Fibroblast of peridontal ligament (primary cell): ENCODE measurements at regions not wholly inside any gene's neighbourhood (a gene's known extent, or its start where the extent isn't known, plus 50 kb on each side); places are given as distances from the start of the nearest gene placed in this dataset.

Experiments used
- DNase-seq: peaks from one replicate; pipeline ENCODE4 v3.0.0-alpha.2; 2010; ENCODE audit errors: extremely low read depth

DNA sequence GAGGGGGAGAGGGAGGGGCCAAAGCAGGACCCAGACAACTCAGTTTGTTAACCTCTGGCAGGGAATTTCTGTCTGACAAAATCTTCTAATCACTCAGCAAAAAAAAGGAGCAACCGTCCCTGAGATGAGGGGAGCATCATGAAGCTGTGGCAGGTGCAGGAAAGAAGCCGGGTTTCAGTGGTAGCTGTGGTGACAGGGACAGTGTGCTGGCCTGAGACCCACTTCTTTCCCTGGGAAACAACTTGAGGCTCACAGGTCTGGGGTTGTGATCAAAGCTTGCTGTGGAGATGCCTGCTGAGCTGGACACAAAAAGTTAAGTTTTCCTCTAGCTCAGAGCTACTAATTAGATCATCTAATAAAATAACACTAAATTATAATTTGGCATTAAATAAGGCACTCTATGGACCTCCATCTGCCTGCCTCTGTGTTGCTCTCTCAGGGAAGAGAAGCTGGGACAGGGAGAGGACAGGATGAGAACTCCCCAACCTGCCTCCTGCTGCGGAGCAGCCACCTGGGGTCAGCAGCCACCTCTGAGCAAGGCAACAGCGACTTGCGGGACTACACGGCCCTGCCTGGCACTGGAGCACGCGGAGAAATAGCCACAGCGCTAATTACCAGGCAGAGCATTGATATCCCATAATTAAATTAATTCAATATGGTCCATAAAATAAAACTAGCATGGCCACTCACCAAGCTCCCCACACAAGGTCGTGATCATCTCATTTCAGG, 104.6 kb upstream of the TEX51 start:
- DNase-seq = no peak

DNA sequence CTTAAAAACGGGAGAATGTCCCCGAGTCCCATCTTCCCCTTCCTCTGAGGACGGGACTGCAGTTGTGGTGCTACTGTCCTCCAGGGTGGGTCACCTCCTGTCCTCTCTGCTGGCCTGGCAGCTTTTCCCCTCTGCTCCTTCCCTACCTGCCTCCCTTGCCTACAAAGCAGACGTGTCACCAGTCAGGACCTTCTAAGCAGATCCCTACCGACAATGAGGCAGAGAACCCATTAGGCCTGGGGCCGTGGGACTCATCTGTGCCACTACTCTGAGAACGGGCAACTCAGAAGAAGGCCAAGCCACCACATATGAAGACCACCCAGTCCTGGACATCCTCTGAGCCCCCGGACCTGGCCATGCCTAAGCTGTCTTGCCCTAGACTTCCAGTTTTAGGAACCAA, 103.0 kb upstream of the TEX51 start:
- DNase-seq = no peak

DNA sequence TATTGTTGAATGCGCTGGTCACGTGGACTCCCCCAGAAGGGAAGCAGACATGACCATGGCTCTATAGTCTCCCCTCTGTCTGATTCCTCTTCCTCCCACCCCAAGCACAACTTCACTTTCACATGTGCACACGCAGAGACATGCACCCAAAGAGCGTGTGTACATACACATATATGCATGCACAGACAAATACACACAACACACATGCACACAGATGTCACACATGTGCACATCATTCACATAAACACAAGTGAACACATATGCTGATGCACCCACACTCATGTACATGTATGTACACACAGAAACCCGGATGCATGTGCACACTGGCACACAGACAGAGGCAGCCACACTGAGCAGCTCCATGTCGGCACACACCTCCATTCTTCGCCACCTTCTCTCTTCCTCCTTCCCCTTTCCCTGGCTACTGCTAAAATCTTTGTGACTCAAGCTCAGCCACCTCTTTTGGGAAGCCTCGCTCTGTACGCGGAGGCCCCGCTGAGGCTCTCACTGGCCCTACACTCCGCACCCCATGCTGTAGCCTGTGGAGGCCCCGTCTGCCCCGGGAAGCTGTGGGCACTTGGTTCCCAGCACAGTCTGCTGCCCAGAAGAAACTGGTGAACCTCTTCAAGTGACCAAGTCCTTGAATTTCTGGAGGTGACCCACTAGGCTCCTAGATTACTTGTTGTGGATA, 101.6 kb upstream of the TEX51 start:
- DNase-seq = no peak

DNA sequence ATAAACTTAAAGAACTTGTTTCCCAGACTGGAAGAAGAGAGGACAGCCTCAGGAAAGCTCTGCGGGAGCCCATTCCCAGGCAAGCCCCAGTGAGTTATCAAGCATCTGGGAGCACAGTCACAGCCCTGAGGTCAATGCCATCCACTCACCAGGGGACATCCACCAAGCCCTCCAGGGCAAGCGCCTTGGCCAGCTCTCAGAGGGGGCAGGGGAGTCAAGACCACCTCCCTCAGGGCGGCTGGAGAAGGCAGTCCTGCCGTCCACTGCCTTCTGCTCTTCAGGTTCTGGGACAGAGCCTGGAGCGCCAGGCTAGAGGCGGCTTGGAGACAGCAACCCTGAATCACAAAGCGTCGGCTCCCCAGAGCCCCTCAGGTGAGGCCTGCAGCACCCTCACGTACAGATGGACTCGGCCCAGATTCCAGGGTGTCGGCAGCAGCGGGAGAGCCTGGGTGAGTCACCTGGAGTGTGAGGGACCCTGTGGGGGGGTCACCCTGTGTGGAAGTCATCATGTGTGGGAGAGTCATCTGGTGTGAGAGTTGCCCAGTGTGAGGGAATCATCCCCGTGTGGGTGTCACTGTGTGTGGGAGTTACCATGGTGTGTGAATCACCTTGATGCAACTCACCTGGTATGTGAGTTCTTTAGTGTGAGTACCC, 100.9 kb upstream of the TEX51 start:
- DNase-seq = no peak

DNA sequence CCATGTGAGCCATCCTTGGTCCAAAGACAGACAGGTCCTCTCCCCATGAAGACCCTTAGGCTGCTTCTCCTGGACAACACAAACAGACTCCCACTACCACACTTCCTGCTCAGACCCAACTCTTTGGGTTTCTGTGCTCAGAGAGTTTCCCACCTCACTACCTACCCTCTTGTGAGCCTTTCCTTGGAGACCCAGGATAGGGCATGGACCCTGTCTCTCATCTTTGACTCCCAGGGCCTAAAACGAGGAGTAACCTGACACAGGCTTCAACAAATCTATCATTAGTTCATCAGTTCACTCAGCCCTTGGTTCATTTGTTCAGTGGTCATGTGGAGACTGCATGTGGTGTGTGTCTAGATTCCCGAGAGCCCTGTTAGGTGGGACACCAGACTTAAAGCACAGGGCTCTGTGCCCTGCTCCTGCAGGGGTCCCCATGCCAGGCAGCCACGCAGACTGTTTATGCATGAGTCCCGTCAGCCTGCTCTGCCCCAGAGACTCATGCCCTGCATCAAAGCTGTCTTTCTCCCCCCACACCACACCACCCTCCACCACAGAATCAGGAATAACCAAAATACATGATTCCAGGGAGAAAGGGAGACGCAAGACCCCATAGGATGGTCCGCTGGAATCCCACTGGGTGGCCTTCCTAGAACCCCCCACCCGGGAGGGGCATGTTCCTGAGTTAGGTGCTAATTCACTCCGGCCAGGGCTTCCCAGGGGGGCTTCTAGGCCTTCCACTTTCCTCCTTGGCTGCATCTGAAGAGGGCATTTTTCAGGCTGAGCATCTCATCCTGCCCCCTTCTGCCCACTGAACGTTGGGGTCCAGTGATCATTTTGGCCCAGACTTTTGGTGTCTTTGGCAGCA, 100.2 kb upstream of the TEX51 start:
- DNase-seq = no peak

DNA sequence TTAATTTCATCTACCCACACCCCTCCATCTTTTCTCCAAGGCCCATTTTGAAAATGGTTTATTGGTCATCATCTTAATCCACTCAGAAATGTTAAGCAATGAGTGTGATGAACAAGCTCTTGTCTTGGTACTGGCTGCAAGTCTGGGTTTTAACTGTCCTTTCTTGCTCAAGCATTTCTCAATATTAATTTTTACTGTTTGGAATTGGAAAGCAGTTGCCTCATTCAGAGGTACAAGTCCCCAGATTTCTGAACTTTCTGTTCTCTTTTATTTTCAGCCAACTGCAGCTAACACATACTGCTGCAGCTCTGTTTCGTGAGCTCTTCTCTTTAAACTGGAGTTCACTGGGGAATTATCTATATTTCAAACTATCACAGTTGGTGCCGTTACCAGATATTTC, 99.4 kb upstream of the TEX51 start:
- DNase-seq = no peak

DNA sequence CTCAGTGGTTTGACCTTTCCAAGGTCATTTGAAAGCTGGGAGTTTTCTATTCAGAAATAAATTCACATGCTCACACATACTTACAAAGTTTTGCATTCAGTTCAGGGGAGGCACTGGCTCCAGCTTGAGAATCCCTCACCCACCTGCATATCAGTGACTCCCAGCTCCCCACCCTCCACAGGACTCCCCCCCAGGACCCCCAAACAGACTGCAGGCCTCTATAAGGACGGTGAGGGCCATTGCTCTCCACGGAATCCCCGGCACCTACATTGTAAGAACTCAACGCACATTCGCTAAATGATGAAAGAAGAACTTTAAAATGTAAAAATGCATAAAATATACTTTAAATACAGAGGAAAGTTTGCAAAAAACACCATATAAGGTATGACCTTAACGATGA, 97.2 kb upstream of the TEX51 start:
- DNase-seq = no peak

DNA sequence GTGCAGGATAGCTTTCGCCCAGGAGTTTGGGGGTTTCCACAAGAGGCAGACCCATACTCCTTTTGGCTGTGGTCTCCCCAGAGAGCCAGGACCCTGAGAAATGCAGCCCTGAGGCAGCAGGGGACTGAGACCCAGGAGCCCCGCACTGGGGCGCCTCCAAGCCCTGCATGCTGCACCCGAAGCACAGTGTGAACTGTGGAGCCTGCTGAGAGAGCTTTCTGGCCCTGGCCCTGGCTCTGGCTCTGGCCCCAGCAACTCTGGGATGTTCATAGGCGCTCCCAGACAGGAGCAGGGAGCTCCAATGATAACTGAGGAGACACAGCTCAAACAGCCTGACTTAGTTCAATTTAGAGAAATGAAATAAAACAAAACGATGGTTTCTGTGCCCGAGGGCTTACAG, 96.4 kb upstream of the TEX51 start:
- DNase-seq = no peak

DNA sequence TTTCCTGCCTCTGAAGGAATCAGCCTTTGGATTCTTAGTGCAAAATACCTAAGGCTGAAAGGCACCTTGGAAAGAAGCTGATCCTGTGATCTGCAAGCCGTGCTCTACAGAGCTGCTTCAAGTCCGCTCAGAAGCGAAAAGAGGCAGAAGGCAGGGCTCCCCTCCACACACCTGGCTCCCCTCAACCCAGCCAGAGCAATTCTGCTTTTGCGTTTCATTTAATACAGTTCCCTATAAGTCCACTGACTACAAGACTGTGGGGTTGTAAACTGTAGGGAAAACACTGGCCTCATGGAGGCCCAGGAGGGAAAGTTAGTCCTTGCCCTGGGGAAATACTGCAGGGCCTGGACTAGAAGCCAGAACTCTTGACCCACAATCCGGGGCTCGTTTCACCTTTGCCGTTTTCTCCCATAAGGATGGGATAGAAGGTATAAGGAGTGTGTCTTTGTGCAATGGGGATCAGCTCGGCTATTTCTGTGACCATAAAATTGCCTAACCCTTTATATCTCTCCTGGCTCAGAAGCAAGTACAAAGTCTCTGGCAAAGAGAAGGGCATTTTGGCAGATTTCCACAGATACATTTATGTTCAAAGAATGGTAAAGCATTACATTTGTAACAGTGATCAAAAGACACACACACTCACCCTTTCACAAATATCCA, 95.8 kb upstream of the TEX51 start:
- no peak for DNase-seq

DNA sequence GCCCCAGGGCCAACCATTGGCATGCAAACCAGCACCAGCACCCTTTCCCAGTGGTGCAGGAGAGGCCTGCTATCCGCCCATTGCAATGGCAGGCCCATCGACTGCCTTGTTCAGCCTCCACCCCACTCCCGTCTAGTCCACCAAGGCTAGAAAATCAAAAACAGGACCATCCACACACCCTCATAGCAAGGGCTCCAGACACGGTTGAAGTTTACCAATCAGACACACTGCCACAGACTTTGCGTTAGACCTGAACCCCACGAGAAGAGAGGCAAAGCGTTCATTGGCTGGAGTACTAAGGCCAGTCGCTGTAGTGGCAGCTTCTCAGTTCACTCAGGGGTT, 95.3 kb upstream of the TEX51 start:
- no peak for DNase-seq

DNA sequence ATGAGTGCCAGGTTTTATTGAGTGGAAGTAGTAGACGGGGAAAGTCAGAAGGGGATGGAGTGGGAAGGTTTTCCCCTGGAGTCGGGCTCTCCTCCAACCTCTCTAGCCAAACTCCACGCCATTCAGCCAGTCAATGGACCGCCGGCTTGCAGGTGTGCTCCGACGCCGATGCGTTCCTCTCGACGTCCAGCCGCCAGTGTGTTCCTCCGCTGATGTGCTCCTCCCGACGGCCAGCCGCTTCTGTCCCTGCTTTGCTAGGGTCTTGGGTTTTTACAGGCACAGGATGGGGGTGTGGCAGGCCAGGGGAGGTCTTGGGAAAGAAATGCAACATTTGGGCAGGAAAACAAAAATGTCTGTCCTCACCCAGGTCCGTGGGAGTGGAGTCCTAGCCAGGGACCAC, 94.3 kb upstream of the TEX51 start:
- DNase-seq = no peak

DNA sequence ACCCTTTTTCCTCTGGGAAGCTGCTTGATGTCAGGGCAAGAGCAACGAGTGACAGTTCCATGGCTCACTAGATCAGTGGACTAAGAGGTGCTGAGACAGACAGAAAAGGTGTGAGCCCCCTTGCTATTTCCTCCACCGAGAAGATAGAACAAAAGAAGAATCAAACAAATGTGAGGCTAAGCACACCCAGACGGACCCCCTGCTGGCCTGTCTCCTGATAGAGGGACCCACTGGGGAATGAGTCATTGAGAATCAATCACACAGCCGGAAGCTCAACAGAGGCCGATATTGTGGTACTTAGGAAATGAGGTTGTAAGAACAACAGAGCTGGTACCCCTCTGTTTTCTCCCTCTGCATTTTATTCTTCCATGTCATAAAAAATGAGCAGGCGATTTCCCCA, 89.8 kb upstream of the TEX51 start:
- no peak for DNase-seq

DNA sequence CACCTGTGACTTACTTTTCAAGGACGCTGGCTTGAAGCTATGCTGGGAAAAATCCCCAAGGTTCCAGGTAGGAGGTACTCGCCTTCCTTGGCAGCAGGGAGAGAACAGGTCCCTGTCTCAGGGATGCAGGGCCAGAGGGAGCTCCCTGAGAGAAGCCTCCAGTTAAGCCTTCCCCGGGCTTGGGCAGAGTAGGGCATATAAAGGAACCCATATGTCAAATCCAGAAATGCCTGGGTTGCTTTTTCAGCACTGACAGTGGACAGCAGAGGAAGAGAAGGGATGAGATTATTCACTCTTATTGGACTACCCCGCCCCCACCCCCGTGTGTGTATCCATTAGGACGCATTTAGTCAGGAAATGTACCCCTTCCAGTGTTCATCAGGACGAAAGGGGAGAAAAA, 89.3 kb upstream of the TEX51 start:
- DNase-seq = no peak

DNA sequence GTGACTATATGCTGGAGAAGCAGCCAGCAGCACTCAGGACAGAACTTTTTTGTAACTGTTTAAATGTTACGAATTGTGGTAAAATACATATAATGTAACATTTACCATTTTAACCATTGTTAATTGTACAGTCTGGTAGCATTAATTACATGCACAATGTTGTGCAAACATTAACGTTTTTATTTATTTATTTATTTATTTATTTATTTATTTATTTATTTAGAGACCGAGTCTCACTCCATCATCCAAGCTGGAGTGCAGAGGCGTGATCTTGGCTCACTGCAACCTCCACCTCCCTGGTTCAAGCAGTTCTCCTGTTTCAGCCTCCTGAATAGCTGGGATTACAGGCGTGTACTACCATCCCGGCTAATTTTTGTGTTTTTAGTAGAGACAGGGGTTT, 88.7 kb upstream of the TEX51 start:
- no peak for DNase-seq

DNA sequence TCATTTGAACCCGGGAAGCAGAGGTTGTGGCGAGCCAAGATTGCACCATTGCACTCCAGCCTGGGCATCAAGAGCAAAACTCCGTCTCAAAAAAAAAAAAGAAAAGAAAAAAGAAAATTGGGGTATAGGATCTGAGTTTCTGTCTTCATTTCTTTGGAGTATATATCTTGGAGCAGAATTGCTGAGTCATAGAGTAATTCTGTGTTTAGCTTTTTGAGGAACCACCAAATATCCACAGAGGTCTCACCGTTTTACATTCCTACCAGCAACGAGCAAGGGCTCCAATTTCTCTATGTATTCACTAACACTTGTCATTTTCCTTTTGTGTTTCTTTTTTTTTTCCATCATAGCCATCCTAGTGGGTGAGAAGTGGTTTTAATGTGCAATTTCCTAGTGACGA, 87.6 kb upstream of the TEX51 start:
- DNase-seq = no peak

DNA sequence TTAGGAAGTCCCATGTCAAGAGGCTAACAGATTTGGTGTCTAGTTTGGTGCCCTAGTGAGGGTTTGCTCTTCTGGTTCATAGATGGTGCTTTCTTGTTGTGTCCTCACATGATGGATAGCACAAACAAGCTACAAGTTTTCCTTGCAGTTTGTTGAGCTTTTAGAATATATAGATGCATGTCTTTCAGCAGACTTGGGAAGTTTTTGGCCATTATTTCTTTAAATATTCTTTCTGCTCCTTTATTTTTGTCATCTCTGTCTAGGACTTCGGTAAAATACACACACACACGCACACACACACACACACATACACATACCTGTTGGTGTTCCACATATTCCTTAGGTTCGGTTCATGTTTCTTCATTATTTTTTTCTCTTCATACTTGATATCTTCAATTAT, 81.5 kb upstream of the TEX51 start:
- no peak for DNase-seq

DNA sequence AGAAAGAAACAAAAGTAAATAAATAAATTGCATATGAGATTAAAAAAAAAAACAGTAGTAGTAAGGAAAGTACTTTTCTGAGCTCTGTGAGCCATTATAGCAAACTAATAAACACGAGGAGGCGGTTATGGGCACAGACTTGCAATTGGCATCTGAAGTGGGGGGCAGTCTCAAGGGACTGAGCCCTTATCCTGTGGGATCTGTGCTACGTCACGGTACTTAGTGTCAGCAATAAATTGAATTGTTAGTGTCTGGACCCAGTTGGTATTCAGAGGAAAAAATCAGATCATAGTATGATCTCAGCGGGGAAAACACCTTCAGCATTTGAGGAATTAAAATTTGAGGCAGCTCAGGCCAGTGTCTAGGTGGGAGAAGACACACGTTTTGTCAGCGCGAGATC, 76.6 kb upstream of the TEX51 start:
- DNase-seq = no peak

DNA sequence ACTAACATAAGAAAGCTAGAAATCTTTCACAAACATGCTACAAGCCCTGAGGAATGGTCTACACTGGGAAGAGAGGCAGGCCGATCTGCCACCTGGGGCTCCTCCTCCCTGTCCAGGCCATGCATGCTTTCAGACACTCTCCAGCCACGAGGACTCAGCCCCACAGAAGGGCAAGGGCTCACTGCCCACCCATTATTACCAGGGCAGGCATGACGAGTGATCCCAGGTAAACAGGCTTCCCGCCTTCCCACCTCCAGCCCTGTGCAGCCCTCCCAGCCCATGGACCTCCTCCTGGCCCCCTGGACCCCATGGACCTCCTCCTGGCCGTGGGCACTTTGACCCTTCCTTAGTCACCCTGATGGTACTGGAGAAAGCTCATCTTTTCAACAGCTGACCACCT, 75.8 kb upstream of the TEX51 start:
- DNase-seq = no peak

DNA sequence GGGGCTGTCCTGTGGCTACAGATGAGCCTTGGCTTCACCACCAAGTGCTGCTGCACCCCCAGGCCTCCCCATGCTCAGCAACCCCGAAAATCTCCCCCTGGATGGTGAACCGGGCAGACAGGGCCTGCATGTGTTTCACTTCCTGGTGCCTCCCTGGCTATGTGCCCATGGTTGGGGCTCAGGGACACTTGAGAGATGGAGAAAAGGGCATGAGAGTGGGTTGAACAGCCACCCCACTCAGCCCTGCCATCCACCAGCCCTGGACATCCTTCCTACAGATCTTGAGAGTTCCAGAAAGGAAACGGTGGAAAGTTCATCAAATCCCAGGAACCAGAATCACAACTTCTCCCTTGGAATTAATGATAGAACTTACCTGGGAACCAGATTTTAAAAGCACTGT, 74.7 kb upstream of the TEX51 start:
- DNase-seq = no peak

DNA sequence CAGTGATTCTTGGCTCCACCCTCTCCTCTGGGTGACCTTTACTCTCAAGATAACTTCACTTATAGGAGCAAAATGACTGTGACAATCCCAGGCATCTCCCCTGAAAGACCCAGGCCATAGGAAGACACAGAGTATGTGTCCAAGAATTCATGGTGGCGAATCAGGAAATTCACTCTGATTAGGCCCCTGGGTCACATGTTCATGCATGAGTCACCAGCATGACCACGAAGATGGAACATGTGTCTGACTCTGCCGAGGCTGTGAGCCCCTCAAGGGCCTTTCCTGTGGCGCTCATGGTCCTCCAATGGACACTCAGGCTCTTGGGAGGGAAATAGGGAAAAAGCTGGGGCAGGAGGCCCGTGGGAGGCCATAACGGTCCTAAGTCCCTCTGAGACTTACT, 74.0 kb upstream of the TEX51 start:
- no peak for DNase-seq

DNA sequence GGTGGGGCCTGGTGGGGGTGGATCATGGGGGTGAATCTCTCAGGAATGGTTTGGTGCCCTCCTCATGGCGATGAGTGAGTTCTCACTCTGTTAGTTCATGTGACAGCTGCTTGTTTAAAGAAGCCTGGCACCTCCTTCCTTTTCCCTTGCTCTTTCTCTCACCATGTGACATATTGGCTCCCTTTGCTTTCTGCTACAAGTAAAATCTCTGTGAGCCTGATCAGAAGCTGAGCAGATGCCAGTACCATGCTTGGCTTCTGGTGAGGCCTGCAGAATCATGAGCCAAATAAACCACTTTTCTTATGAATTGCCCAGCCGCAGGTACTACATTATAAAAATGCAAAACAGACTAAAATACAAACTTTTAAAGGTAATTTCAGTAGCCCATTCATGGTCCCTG, 73.4 kb upstream of the TEX51 start:
- DNase-seq = no peak

DNA sequence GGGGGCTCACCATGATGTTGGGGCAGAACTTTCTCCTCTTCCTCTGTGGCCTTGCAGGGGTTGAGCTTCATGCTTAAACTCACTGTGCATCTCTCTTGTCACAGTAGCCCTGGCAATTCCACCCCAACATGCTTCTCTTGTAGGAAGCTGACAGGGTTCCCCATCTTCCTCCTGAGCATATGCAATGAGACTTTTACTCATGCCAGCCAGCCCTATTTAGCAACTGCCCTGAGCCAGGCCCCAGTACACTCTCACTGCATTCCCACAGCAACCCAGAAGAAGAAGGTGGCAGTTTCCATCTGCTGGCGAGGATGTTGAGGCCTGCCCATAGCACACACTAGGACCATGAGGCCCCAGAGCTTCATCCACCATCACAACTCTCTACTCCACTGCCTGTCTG, 72.2 kb upstream of the TEX51 start:
- DNase-seq = no peak
